Activated CD8-positive, alpha-beta T cell treated with anti-CD3 and anti-CD28 coated beads for 36 hours (primary cell): ENCODE measurements at regions not wholly inside any gene's neighbourhood (a gene's known extent, or its start where the extent isn't known, plus 50 kb on each side); places are given as distances from the start of the nearest gene placed in this dataset.
A peak's percentile ranks its signal among the peaks of the same experiment; 100 is the strongest.

Experiments used
- ATAC-seq: fragments of 200-7000 bp; cut with Tn5 transposase; one replicate; pipeline ENCODE4 v1.10.0; 2021; ENCODE audit warnings: mild to moderate bottlenecking, moderate library complexity
- CTCF ChIA-PET: fragments of 350-600 bp; sonication (Branson Sonifier 250); formaldehyde crosslinking; loops from one replicate; lab custom pipeline; 2021; ENCODE audit warnings: antibody characterized with exemption; lab: Charles Lee
- POLR2A ChIA-PET: fragments of 350-600 bp; sonication (Branson Sonifier 250); formaldehyde crosslinking; loops from one replicate; lab custom pipeline; 2021; ENCODE audit warnings: antibody characterized with exemption; lab: Charles Lee
- DNase-seq: peaks from one replicate; pipeline ENCODE4 v3.0.0-alpha.2; 2020
- H3K27ac Mint-ChIP-seq: one replicate; pipeline ENCODE4 v1.8.0; 2021; ENCODE audit warnings: mild to moderate bottlenecking, mixed read lengths
- H3K27me3 Mint-ChIP-seq: one replicate; pipeline ENCODE4 v1.8.0; 2021; ENCODE audit warnings: mixed read lengths
- H3K36me3 Mint-ChIP-seq: one replicate; pipeline ENCODE4 v1.8.0; 2021; ENCODE audit warnings: low read depth, mixed read lengths
- H3K4me1 Mint-ChIP-seq: one replicate; pipeline ENCODE4 v1.8.0; 2021; ENCODE audit warnings: low read depth, mixed read lengths
- H3K4me3 Mint-ChIP-seq: one replicate; pipeline ENCODE4 v1.8.0; 2021; ENCODE audit warnings: mild to moderate bottlenecking, moderate library complexity, mixed read lengths
- H3K9me3 Mint-ChIP-seq: one replicate; pipeline ENCODE4 v1.8.0; 2021; ENCODE audit warnings: mixed read lengths
- CTCF ChIP-seq: fragments of 200-600 bp; IDR thresholded peaks from one replicate; pipeline ENCODE4 v1.8.0; 2022; ENCODE audit warnings: antibody characterized with exemption, mild to moderate bottlenecking
- intact Hi-C: fragments of 100-400 bp; cut with micrococcal nuclease; formaldehyde crosslinking; loops from one replicate; pipeline ENCODE4 v1.10.0; 2022

GRCh38 chr2:195535911-195536522 is 121.0 kb upstream of the SLC39A10 start:
- H3K4me3 Mint-ChIP-seq = peak overlapping the region; percentile 7

GRCh38 chr2:195534971-195535370 is 122.1 kb upstream of the SLC39A10 start:
- no peaks in the 10 kb centered on the region for H3K27me3 Mint-ChIP-seq
- no peak for TF ChIP-seq CTCF
- CTCF ChIA-PET = interaction anchor here (1.2 to 4.1 kb wide), 8 partner anchors 9 to 125 kb away, joined by 3 to 28 read pairs (median 6); no protein-coding TSS in a partner anchor
- ATAC-seq (no peak), DNase-seq (no peak)
- H3K9me3 Mint-ChIP-seq = peaks cover 3% of the 10 kb centered on the region
- H3K4me3 Mint-ChIP-seq = peak overlapping the region; percentile 81
- peaks cover 85% of the 10 kb centered on the region for H3K4me1 Mint-ChIP-seq
- POLR2A ChIA-PET = interaction anchor here (1.2 to 5.5 kb wide), 5 partner anchors 9 to 124 kb away, joined by 4 to 64 read pairs (median 16); partner anchors contain the start of gene SLC39A10
- peak overlapping the region; percentile 95 for H3K27ac Mint-ChIP-seq
- peaks cover 9% of the 10 kb centered on the region for H3K36me3 Mint-ChIP-seq
- intact Hi-C loops = loop anchor here (2.0 kb wide), 1 partner anchor 48 kb away; no protein-coding TSS in a partner anchor

More at GRCh38 chr2:195535911-195536522, 121.0 kb upstream of the SLC39A10 start:
- ATAC-seq (peak; percentile 67), DNase-seq (peak; percentile 90)
- TF ChIP-seq CTCF = no peak
- ChIA-PET POLR2A (interaction anchor here (1.2 to 5.5 kb wide), 6 partner anchors 8 to 123 kb away, joined by 3 to 64 read pairs (median 10); partner anchors contain the start of gene SLC39A10), CTCF (interaction anchor here (0.8 to 4.1 kb wide), 7 partner anchors 21 to 174 kb away, joined by 3 to 28 read pairs (median 4); no protein-coding TSS in a partner anchor)
- H3K27me3 Mint-ChIP-seq = no peaks in the 10 kb centered on the region
- peak overlapping the region; percentile 95 for H3K27ac Mint-ChIP-seq
- peaks cover 76% of the 10 kb centered on the region for H3K4me1 Mint-ChIP-seq
- peaks cover 9% of the 10 kb centered on the region for H3K36me3 Mint-ChIP-seq
- intact Hi-C loops = loop anchor here (1.0 to 2.0 kb wide), 3 partner anchors 24 to 123 kb away; no protein-coding TSS in a partner anchor
- peaks cover 3% of the 10 kb centered on the region for H3K9me3 Mint-ChIP-seq

GRCh38 chr2:195533771-195534642 is 123.0 kb upstream of the SLC39A10 start:
- peak; percentile 22 for TF ChIP-seq CTCF
- Mint-ChIP-seq H3K27ac (peak overlapping the region; percentile 95), H3K27me3 (no peaks in the 10 kb centered on the region), H3K36me3 (peaks cover 6% of the 10 kb centered on the region), H3K4me3 (peak overlapping the region; percentile 81), H3K4me1 (peaks cover 82% of the 10 kb centered on the region), H3K9me3 (peaks cover 4% of the 10 kb centered on the region)
- DNase-seq (peak; percentile 86), ATAC-seq (peak; percentile 72)
- intact Hi-C loops = loop anchor here (2.0 kb wide), 1 partner anchor 47 kb away; no protein-coding TSS in a partner anchor
- ChIA-PET POLR2A (interaction anchor here (0.7 to 5.5 kb wide), 10 partner anchors 10 to 125 kb away, joined by 3 to 64 read pairs (median 5); partner anchors contain the start of gene SLC39A10), CTCF (interaction anchor here (0.7 to 4.1 kb wide), 19 partner anchors 8 to 533 kb away, joined by 3 to 28 read pairs (median 4); partner anchors contain the start of gene SLC39A10)

GRCh38 chr2:195532628-195533271 is 124.3 kb upstream of the SLC39A10 start:
- peak overlapping the region; percentile 81 for H3K4me3 Mint-ChIP-seq
- no peaks in the 10 kb centered on the region for H3K27me3 Mint-ChIP-seq
- peaks cover 2% of the 10 kb centered on the region for H3K36me3 Mint-ChIP-seq
- DNase-seq (peak; percentile 25), ATAC-seq (peak; percentile 16)
- peak overlapping the region; percentile 95 for H3K27ac Mint-ChIP-seq
- no peak for TF ChIP-seq CTCF
- H3K9me3 Mint-ChIP-seq = peaks cover 3% of the 10 kb centered on the region
- ChIA-PET CTCF (interaction anchor here (0.8 to 4.1 kb wide), 10 partner anchors 9 to 127 kb away, joined by 3 to 28 read pairs (median 7); partner anchors contain the start of gene SLC39A10), POLR2A (interaction anchor here (0.7 to 5.5 kb wide), 7 partner anchors 10 to 126 kb away, joined by 3 to 64 read pairs (median 6); partner anchors contain the start of gene SLC39A10)
- peaks cover 70% of the 10 kb centered on the region for H3K4me1 Mint-ChIP-seq
- intact Hi-C loops = loop anchor here (1.0 kb wide), 1 partner anchor 127 kb away; no protein-coding TSS in a partner anchor
